AML-193 (cell line): ENCODE measurements at regions not wholly inside any gene's neighbourhood (a gene's known extent, or its start where the extent isn't known, plus 50 kb on each side); places are given as distances from the start of the nearest gene placed in this dataset.
"Not testable (repeated sequence)": the region's sequence is repeated elsewhere in the genome, so short reads cannot be mapped to it uniquely, and the experiment has no call there.

Experiments
- DNase-seq, 2 experiments: peaks; one replicate each; lab custom pipeline; 2025; lab: John Stamatoyannopoulos, UW

DNA sequence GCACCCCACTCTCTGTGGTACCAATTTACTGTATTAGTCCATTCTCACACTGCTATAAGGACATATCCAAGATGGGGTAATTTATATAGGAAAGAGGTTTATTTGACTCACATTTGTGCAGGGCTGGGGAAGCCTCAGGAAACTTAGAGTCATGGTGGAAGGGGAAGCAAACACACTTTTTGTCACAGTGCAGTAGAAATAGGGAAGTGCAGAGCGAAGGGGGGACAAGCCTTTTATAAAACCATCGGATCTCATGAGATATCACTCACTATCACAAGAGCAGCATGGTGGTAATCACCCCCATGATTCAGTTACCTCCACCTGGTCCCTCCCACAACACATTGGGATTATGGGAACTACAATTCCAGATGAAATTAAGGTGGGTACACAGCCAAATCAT is 766.9 kb upstream of the PCDH10 start:
- no peak for DNase-seq

DNA sequence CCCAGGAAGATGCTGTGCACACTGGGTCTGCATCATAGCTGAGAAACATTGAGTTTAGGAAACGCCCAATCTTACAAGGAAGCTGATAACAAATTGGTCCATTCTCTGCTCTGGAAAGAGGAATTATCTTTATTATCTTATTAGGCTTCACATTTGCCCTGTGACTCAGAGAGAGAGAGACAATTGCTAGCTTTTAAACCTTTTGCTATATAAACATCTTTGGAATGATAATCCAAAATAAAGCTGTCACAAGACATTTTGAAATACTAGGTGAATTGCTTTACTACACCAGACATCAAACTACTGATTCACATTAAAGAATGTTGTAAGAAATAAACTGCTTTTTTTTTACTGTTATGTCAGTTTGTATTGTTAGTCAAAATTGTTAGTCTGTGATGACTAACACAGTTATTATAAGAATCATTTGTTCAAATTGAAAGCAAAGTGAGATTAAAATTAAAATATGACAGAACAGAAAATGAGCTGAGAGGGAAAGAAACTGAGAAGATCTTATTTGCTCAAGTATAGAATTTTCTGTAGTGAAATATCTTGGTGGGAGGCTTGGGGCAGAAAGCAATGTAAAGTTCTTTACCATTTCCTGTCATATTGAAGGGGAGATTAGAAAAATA is 765.4 kb upstream of the PCDH10 start:
- DNase-seq, result no peak

DNA sequence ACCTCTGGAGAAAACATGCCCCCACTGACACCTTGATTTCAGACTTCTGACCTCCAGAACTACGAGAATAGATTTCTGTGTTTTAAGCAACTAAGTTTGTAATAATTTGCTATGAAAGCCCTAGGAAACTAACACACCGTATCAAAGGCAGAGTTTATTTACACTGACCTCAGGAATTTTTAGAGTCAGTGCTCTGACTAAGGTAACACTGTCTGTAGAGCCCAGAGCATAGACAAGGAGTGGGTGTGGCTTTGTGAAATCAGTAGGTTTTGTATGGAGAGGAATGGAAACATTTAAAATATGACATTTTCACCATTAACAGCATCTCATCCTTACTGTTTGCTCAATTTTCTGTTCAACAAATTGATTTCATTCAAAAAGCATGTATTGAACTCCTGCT is 764.4 kb upstream of the PCDH10 start:
- DNase-seq, result no peak

DNA sequence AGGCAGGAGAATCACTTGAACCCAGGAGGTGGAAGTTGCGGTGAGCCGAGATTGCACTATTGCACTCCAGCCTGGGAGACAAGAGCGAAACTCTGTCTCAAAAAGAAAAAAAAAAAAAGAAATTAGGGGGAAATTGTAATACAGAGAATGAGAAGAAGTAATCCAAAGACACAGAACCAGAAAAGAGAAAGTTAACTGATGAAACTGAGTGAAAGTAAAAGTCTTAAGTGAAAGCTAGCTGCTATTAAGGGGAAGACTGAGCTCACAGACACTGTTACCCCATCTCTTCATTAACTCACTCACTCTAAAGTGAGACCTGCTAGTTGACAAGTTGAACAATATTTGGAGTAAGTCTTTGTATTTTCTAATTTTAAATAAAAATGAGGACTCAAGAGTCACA is 763.0 kb upstream of the PCDH10 start:
- DNase-seq, result no peak

DNA sequence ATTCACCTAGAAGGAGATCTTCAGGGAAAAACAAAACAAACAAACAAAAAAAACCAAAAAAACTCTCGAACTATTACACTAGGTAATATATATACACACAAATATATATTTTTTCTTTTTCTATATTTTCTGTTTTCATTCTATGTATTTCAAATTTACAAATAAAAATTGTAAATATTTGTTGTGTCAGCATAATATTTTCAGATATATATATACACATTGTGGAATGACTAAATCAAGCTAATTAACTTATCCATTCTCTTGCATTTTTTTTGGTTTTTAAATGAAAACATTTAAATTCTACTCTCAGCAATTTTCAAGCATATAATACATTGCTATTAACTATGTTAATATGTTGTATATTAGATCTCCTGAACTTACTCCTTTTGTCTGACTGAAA is 762.0 kb upstream of the PCDH10 start:
- no peak for DNase-seq

DNA sequence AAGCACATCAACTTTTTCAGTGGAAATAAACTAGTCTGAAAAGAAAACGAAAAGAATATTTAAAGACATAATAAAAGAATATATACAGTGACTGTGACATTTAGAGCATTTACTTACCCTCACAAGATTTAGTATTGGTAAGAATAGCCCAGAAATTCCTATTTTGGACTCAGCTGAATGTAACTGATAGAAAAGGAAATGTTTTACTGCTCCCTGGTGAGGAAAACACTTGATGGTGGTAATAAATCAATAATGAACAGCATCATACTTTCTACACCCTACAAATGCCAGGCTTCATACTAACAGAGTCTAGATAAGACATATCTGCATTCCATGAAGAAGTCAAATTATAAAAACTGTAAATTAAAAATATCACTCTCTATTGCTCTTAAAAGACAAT is 753.5 kb upstream of the PCDH10 start:
- no peak for DNase-seq

DNA sequence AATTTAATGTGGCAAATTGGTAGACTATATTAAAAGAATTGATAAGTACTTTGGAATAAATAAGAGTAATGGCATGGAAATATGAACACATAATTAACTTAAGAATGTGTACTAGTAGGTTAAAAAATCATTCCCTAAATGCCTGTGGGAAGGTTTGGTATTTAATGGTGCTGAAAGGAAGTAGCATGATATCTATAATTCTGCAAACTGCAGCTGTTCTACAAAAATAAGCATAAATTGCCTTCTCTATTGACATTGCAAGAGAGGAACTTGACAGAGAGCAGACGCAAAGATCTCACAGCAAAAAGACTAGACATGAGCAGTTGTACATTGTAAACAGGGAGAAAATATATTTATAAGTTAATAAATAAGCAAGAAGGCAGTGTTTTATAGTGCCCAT is 752.5 kb upstream of the PCDH10 start:
- no peak for DNase-seq

DNA sequence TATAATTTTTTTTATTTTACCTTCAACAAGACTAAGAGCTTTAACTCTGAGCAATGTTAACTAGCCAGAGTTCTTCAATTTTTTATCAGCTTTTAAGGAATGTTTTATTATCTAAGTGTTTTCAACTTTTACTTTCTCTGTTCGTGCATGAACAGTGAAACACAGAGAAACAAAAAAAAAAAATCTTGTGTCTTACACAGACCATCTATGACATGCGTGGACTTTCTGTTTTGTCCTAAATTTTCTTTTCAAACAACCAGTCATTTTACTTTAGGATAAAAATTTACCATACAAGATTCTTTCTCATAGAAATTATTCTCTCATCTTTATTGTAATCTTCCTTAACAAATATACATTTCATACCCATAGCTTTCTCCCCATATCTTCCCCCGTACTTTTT is 731.9 kb upstream of the PCDH10 start:
- DNase-seq, result no peak

DNA sequence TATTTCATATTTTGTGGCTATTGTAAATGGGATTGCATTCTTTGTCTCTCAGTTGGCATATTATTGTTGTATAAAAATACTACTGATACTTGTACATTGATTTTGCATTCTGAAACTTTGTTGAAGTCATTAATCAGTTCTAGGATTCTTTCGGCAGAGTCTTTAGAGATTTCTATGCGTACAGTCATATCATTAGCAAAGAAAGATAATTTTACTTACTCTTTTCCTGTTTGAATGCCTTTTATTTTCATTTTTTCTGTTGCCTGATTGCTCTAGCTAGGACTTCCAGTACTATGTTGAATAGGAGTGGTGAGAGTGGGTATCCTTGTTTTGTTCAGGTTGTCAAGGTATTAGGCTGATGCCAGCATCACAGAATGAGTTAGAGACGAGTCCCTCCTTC is 722.0 kb upstream of the PCDH10 start:
- DNase-seq, result no peak

DNA sequence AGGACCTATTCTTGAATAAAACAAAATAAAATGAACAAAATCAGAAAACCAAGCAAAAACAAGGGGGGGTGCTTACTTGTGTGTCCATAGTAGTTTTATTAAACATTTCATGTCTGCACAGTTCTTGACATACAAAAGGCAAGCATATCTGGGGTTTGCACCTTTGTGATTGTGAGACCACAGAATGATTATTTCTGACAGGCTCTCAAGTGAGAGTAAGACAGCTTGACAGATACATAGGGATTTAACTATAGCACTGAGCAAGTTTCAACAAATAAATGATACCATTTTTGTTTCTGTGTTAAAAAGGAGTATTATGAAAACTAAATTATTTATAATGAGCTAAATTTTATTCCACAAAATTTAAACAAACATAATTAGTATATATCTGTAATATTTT is 712.0 kb upstream of the PCDH10 start:
- no peak for DNase-seq

DNA sequence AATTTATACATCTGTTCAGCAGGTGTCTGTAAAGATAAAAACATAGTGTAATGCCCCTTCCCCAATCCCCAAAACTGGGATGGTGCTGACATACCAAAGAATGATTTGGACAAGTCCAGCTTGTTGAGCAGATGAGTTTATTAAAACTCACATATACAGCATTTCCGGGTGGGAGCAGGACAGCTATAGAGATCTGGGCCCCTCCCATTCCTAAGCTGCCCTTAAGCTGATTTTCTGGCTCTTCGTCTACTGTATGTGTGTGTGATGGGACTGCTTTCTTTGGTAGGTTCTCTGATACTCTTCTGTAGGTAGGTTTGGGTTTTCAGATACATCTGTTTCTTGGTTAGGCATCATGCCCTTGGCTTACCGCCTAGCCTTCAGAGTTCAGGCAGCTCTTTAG is 703.7 kb upstream of the PCDH10 start:
- no peak for DNase-seq

DNA sequence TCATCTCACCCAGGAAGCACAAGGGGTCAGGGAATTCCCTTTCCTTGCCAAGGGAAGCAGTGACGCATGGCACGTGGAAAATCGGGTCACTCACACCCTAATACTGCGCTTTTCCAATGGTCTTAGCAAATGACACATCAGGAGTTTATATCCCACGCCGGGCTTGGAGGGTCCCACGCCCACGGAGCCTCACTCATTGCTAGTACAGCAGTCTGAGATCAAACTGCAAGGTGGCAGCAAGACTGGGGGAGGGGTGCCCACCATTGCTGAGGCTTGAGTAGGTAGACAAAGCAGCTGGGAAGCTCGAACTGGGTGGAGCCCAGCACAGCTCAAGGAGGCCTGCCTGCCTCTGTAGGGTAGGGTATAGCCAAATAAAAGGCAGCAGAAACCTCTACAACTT is 691.1 kb upstream of the PCDH10 start:
- not testable (repeated sequence) for DNase-seq

DNA sequence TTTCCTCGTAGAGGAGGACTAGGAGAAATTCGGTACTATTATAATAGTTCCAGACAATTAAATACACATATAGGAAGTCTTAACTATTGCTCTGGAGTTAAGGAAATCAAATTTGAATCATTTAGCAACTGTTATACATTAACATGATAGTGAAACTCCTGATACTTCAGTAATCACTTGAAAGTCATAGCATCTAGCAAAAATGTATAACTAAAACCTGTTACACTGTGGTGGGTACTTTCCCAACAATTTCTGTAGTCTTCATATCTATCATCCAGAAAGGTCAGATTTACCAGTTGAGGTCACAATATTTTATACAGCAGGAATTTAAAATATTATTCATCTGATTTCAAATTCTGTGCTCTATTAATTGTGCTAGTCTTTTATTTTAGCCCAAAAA is 669.6 kb upstream of the PCDH10 start:
- DNase-seq, result no peak

DNA sequence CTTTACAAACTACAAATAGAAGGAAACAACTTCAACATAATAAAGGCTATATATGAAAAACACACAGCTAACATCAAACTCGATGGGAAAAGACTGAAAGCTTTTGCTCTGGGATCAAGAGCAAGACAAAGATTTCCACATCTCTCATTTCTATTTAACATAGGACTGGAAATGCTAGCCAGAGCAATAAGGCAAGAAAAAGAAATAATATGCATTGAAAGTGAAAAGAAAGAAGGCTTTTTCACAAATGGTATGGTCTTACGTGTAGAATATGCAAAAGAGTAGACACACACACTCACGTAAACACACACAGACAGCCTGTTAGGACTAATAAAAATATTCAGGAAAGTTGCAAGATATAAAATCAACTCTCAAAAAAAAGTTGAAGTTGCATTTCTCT is 660.5 kb upstream of the PCDH10 start:
- no peak for DNase-seq

DNA sequence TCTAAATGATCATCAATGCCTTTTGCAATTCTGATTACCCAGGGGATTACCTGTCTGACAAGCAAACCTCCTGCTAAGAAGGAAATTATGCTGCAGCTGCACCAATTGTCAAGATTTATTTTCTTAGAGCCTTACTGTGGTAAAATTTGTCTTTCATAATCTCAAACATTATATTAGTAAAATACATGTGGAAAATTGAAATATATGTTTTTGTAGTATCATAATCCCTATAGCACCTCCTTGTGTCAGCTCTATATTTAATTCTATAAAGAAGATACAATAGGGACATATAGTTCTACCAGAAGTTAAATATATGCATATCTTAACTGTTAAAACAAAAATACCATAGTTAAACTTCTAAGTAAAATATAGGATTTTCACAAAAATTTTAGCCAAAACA is 655.6 kb upstream of the PCDH10 start:
- DNase-seq, result no peak

DNA sequence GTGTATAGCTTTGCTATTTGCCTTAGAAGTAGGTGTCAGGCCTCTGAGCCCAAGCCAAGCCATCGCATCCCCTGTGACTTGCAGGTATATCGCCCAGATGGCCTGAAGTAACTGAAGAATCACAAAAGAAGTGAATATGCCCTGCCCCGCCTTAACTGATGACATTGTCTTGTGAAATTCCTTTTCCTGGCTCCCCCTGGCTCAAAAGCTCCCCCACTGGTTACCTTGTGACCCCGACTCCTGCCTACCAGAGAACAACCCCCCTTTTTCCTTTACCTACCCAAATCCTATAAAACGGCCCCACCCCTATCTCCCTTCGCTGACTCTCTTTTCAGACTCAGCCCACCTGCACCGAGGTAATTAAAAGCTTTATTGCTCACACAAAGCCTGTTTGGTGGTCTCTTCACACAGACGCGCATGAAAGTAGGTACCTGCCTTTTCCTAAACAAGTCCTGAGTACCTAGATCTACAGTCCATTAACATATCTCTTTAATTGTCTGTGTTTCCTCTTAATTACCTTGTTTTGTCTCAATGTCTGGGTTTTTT is 653.8 kb upstream of the PCDH10 start:
- DNase-seq, result not testable (repeated sequence)

DNA sequence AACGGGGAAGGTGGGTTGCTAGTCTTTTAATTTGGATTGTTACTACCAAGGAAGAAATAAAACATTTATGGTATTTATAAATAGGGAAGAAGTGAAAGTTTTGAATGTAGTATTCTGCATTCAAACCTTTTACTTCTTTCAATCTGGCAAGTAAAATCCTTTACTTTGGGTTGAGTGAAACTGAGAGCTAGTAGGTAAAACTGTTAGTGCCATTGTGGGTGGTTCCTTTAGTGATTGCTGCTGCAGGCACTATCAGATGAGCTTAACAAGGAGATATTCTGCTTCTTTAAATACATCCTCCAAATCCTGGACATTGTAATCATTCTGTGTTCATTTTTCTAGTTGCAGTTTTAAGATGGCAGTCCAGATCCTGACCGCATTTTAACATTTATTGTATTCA is 650.9 kb upstream of the PCDH10 start:
- DNase-seq, result no peak

DNA sequence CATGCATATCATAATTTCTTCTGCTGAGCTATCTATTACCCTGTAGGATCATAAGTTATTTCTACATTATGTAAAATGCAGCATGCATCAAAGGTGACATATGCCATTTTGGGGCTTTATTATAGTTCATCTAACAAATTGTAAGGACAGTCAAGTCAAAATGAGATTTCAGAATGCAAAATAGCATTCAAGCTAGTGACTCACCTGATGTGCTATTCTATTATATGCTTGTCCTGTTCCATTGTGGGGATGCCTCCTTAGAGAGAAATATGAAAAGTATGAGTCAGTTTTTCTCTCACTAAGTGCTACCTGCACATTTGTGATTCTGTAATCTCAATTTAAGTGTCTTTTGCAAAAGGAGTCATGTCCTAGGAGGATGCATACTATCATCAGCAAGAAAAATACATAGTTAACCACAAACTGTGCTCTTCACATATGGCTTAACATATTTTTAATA is 647.0 kb upstream of the PCDH10 start:
- DNase-seq, result no peak

DNA sequence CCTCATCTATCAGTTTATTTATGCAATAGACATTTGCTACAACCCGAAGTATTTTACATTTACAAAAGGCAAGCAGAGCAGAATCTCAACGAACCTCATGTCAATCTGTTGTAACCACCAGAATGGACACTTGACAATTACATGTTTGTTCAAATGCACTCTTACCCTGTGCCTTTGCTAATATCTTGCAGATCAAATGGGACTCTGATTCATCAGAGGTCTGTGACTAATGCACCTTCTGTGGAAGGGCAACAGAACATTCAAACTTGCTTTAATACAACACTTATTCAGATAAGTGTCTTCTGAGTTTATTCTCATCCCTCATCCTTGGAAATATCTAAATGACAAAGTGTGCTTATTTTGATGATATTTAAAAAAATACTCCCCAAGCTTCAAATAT is 644.7 kb upstream of the PCDH10 start:
- no peak for DNase-seq

DNA sequence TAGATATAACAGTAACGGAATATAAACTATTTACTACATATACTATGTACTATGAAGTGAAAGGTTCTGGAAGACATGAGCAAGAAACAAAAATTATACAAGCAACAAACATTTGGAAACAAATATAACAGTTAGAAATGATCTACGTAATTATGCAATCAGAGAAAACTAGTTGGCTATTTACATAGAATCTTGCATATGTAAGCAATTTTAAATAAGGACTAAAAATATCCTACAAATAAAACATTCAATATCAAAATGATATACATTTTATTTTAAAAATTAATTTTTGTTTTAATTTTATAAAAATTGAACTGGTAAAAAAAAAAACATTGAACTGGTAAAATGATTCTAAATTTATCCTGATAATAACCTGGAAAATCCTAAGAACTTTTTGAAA is 642.5 kb upstream of the PCDH10 start:
- no peak for DNase-seq

DNA sequence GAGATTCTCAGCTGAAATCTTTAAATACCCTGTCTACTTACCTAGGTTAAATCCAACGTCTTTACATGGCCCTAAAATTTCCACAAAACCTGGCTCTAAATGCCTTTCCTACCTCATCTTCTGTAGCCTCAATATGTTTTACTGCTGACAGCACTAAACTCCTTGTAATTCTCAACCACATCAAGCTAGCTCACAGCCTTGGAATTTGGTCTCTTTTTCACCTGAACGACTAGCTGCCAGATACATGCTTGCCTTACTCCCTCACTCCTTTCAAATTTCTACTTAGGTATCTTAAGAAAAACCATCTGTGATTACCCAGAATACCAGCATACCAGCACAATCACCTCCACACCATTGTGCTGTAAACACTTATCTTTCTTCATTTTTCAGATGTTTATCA is 635.6 kb upstream of the PCDH10 start:
- no peak for DNase-seq

DNA sequence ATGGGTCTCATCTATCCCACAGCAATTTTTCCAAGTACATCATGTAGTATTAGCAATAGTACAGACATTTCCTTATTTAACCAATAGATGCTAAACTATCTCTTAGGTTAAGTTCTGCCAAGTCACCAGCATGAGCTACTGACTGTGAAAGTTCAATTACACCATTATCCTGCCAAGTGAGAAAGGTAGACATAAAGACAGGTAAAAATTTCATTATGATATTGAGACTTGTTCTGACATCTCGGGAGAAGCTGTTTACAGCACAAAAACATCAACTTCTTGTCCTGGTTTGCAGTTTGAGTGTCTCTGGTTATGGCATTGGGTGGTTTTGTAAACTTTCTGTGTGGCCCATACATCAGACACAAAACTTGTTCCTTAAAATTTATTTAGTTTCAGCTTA is 622.4 kb upstream of the PCDH10 start:
- no peak for DNase-seq

DNA sequence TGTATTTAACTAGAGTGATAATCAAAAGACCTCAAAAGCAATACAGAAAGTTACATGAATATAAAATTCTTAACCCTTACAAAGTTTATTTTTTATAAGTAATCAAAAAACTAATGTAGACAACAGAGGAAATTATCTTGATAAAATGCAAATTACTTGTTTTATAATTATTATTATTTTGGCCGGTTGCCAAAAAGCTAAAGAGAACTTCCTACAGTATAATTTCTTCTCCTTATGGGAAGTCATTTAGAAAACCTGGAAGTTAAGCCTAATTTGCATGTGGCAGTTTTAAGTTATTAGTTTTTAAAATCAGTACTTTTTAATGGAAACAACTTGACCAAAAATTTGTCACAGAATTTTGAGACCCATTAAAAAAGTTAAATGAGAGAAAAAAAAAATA is 621.3 kb upstream of the PCDH10 start:
- DNase-seq, result no peak

DNA sequence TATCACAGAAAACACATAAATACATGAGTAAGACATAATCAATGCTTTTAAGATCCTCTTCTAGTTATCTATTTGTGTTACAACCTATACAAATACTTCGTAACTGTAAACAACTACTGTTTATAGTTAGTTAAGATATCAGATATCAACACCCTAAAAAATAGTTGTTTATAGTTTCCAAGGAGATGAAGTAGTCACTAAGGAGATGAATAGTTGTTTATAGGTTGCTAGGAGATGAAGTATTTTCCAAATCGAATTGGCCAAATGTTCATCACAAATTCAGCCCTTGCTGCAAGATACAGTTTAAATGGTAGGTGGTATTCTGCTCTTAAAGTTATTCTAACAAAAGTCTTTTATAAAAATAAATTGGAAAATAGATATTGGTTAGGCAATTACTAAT is 618.2 kb upstream of the PCDH10 start:
- DNase-seq, result no peak

DNA sequence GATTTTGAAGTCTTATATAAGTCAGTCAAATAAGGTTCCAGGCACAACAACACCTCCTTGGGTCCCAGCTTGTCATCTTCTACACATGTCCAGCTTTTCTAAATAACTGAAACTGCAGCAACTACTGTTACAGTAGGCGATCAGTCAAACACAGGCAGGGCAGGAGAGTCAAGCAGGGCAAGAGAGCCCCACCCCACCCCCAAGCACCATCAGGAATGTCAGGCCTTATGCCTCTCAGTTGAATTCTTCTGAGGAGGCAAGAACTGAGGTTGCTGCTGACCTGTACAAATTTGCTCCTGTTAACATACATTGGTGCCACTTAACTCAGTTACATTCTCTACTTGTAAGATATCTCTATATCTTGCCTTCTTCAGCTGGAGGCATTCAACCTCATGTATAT is 608.8 kb upstream of the PCDH10 start:
- DNase-seq, result no peak
